GM19397 (cell line): ENCODE measurements at regions not wholly inside any gene's neighbourhood (a gene's known extent, or its start where the extent isn't known, plus 50 kb on each side); places are given as distances from the start of the nearest gene placed in this dataset.

Experiments used
- ATAC-seq: cut with Tn5 transposase; IDR thresholded peaks from one replicate; pipeline ENCODE4 v1.9.1; 2021; ENCODE audit warnings: mild to moderate bottlenecking, moderate library complexity; ENCODE audit not compliant: unreplicated experiment

DNA sequence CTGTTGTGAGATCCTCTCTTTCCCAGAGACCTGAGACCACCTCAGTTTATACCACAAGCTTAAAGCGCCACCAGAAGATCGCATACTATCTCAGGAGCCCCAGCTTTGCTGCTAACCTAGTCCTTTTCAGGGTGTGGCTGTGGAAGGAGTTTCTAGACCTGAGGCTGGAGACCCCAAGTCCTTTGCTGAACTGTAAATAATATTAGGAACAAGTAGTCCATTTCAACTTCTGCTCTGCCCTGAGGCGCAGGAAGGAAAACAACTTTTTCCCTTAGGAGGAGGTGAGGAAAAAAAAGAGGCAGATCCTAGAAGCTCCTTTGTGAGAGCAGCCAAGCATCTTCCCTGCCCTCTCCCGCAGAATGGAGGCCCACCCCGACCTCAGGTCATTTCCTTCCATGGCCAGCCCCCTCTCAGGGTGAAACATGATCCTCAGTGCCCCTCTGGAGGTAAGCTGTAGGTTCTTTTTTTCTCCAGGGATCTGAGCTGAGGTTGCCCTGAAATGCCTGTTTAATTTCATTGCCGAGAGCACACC lies 122.8 kb upstream of the LGALSL start:
- ATAC-seq = no peak

DNA sequence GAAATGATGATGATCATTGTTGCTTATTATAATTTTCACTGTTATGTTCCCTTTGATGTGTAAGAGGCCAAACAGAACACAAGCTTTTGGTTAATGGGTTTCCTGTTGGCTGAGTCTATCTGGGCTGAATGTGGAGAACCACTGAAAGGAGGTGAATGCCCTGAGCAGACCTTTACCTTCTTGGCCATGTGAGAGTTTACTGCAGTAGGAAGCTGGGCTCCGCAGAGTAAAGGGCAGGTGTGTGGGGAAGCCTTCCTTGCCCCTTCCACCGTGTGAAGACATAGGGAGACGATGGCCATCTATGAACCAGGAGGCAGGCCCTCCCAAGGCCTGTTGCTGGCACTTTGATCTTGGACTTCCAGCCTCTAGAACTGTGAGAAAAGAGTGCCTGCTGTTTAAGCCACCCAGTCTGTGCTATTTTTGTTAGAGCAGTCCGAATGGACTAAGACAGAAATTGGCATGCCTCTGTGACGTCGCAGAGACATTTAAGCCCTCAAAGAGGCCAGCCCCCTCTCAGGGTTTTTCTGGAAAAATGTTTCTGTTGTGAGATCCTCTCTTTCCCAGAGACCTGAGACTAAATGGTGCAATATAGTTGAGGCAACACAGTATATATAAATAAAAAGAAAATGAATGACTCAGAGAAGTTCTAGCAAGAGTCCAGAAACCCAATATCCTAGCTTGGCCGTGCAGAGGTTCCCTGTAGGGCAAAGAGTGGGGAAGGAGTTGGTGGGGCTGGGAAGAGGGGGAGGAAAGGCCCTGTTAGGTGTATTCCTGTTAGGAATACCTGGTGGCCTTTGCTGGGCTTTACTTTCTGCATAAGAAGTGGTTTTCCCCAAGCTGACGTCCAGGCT lies 121.9 kb upstream of the LGALSL start:
- ATAC-seq = no peak

DNA sequence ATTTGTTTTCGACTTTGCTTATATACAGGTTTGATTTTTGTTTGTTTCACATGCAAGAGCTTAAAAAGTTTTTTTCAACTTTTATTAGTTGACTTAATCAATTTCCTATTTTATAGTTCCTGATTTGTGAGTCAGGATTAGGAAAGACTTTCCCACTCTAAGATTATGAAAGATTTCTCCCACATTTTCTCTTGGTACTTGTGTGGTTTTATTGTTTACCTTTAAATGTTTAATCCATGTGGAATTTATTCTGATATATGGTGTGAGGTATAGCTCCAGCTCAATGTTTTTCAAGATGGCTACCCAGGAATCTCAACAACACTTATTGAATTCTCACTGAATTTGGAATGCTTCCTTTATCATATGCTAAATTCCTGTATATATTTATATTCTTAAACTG lies 117.8 kb upstream of the LGALSL start:
- ATAC-seq = no peak

DNA sequence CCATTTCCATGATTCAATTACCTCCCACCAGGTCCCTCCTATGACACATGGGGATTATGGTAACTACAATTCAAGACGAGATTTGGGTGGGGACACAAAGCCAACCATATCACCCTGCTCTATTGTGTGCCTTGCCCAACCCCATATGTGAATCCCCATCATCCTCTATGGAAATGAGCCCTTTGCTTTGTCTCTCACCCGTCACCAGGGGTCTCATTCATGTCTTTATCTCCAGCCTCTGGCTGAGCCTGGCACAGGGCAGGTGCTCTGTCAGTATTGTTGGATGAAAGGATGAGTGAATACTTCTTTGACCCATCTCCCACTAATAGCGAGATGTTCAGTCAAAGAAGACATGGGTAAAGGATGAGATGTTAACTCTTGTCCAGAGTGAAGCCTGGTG lies 116.6 kb upstream of the LGALSL start:
- no peak for ATAC-seq

DNA sequence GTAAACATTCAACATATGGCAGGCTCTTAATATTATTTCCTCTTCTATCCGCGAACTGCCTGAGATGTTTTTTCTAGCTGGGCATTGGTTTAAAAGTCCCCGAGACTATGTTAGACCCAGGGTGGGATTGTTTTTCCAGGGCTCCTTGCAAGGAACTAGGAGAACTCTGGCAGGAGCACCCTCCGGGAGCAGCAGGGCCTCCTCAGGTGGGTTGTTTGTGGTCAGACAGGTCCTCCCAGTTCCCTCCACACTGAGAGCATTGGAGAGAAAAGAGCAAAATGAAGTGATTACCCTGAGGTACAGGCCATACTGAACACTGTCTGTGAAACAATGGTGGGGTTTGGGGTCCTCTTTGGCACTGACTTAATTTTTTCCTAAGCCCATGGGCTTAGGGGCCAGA lies 115.9 kb upstream of the LGALSL start:
- no peak for ATAC-seq

DNA sequence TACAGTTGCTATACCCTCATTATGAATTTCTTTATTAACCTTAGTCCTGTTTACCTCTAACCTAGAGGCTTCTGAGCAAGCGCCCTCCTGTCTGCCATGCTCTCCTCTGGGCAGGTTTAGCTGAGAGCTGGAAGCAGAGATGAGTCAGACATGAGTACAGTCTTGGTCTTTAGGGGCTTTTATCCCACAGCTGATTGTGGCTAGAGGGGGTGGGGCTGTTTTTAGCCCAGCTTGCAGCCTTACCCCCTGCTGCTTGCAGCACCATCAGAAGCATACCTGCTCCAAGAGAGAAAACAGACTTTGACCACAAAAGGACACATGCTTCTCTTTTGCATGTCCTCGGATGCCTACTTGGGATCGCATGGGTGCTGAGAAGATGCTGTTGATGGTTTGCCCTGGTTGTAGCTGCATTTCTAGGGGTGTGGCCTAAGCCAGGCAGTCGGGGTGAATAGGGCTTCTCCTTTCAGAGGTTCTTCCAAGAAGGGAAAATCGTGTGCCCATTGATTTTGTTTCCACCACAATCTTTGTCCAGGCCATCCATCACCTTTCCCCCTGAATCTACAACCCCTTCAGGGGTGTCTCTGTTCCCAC lies 115.0 kb upstream of the LGALSL start:
- ATAC-seq = no peak

DNA sequence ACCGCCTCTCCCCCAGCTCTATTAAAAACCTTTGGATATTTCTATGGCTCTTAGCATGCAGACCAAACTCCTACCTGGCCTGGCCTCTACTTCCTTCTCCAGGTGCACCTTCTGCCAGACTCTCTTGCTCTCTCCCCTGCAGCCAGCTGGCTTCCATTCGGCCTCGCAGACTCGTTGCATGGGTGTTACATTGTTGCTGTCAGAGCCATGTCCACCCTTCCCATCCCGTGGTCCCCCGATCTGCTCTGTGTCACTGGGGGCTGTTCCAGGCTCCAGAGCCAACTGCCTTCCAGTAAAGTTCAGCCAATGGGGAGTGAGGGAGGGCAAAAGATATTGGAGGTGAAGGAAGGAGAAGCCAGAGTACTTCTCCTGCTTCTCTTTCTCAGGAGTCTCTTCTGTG lies 112.5 kb upstream of the LGALSL start:
- ATAC-seq = no peak

DNA sequence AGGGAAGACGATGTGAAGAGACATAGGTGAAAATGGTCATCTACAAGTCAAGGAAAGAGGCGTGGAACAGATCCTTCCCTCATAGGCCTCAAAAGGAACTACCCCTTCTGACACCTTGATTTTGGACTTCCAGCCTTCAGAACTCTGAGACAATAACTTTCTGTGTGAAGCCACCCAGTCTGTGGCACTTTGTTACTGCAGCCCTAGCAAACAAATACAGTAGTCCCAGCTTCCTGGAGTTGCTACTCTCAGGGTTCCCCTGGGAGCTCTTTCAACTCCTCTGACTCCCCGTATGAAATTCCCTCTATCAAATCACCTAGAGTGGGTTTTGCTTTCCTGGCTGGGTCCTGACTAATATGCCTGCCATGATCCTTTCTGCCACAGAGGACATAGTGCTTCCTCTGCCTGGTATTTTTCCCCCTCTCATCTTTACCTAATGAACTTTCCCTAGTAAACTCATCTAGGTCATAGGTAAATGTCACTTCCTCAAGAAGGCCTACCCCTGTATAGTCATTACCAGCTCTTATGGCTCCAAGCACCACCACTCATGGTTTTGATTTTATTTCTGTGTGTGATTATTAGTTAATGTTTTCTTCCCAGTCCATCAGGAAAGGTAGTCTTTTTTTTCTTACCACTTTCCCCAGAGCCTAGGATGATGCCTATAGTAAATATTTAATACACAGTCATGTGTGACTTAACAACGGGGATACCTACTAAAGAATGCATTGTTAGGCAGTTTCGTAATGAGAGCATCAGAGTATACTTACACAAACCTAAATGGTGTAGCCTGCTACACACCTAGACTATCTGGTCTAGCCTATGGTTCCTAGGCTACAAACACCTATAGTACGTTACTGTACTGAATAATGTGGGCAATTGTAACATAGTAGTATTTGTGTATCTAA lies 111.5 kb upstream of the LGALSL start:
- ATAC-seq = no peak

DNA sequence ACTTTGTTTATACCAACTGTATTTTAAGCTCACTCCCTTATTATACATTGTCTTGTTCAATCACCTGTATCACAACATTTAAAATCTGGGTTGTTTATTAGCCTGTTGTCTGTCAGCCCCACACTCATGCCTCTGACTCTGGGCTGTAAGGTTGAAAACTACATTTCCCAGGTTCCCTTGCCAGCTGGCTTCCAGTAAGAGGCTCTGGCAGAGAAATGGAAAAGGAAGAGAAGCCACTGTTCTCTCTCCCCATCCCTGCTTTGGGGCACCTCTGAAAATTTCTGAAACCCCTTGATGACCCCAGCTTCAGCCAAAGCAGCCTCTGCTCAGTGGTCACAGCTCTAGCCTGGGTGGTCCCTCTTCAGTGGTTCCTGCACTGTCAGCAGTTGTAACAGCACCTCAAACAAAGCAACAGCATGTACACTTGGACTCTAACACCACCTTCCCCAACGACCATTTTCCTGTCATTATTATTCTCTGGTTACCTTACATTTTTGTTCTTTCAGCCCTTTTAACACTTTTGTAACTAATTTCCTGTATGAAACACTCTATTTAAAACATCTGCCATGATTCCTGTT lies 108.9 kb upstream of the LGALSL start:
- no peak for ATAC-seq

DNA sequence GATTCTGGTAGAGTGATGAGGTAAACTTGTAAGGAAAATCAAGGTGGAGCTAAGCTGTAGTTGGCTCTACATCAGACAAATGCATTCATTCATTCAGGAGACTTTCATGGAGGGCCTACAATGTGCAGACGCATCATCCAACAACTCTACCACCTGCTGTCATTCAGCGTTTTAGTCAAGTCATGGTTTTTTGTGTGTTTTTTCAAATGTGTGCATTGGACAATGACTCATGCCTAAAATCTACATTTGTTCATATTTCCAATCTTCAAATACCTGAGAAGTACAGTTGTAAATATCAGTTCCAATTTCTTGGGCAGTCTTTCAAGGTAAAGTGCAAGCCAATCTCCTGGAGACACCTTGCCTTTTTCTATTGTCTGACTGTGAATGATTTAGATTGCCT lies 108.0 kb upstream of the LGALSL start:
- no peak for ATAC-seq

DNA sequence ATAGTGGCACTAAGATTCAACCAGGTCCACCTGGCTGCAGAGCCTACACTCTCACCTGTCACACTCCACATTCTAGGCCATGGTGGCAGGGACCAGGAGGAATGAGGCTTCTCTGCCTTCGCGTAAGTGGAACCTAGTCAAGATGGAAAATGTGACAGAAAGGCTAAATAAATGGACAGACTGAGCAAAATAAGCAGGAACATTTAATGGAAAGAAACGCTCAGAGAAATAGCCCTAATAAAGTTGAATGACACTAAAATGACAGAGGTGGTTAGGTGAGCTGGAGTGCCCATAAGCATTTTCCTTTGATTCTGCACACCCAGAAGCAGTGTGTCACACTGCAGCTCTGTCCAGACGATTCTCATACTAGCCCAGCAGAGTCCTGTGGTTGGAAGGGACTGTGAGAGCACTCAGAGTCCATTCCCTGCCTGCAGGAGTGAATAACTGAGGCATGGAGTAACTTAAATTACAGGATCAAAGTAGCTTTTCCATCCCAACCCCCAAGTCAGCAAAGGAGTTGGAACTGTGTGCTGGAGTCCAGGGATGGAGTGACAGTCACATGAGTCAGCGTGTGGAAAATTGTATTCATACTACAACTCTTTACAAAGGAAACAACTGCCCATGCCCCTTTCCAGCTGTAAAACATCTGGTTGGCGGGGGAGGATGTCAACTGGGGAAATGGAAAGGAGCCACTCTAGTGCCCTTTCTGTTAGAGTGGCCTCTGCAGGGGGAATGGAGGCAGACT lies 105.4 kb upstream of the LGALSL start:
- ATAC-seq = no peak

DNA sequence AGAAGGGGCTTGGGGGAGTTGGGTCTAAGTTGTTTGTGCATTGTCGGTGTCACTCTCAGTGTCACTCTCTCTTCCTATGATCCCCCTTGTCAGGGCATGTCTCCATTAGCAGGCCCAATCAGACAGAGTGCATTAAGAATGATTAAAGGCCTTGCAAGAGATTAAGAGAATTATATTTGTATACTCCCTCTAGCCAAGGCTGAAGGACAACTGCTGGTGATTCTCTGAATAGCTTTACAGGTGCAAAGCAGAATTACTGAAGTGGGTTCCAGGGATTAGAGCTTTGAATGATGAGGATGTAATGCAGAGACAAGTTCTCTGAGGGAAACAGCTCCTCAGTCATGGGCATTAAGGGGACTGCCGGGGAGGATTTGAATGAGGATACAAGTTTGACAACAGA lies 104.8 kb upstream of the LGALSL start:
- ATAC-seq = no peak

DNA sequence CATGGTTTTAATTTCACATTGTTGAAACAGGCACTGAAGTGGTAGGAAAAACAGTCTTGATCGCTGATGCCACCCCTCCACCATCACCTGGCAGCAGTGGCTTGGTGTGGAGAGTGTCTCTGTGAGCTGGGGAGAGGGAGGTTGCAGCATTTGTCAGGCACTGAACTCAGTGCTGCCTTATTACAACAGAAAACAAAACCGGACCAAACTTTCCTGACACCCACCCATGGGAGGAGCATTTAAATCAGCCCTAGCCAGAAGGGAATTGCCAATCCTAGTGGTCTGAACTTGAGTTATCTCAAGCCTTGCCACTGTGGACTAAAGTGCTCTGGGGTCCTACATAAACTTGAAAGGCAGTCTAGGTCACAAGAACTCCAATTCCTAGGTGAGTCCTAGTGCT lies 103.0 kb upstream of the LGALSL start:
- no peak for ATAC-seq

DNA sequence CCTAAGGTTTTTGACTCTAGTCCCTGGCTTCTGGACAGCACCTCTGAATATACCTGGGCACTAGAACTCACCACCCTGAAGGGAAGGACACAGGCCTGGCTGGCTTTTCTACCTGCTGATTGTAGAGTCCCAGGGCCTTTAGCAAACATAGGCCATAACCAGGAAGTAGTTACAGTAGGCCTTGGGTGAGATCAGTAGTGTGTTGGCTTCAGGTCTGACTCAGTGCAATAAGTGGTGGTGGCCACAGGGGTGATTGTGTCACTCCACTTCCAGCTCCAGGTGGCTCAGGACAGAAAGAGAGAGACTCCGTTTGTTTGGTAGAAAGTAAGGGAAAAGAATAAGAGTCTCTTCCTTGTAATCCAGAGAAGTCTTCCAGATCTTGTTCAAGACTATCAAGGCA lies 101.7 kb upstream of the LGALSL start:
- ATAC-seq = no peak

DNA sequence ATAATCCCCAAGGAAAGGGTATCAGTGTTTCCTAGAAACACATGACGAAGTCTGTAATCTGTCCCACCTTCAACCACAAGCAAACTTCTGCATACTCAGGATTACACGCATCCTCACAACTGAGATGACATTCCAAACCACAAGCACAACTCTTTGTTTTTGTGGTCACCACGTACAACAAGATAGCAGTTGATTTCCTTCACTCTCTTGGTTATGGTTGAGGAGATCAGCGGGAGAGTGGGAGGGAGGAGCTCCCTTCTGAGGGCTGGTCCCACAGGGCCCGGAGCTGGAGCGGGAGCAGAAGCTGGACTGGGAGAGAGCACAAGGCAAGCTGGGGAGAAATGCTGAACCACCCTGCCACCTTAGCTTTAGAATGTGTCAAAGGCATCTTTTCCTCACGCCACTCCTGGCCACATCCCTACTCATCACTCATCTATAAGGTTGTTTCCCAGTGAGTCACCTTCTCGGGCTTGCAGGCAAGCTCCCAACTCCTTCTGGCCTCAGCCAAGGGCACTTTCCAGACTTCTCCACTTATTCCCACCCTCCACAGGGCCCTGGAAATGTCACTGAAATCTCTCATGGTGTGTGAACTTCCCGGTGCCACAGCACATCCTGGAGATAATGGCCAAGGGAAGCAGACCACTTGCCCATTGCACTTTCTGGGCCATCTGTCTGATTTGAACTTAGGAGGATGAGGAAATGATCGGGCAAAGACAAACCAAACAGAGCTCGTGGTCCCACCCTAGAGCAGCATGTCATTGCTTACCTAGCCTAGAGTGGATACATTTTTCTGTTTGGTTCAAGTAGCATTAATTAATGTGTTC lies 98.9 kb upstream of the LGALSL start:
- no peak for ATAC-seq

DNA sequence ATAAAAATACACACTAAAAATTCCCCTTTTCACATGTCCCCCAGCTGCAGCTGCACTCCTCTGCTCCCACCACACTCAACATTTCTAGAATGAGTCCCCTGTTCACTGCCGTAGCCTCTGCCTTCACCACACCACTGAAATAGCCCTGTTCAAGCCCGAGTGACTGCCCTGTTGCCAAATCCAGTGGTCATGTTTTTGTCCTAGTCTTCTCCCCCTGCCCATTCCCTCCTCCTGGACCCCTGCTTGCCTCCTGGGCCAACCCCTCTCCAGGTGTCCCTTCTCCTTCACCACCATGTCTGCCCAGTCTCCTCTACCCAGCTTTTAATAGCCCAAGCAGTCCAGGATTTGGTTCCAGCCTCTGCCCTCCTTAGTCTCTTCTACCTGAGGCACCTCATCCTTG lies 97.1 kb upstream of the LGALSL start:
- ATAC-seq = no peak

DNA sequence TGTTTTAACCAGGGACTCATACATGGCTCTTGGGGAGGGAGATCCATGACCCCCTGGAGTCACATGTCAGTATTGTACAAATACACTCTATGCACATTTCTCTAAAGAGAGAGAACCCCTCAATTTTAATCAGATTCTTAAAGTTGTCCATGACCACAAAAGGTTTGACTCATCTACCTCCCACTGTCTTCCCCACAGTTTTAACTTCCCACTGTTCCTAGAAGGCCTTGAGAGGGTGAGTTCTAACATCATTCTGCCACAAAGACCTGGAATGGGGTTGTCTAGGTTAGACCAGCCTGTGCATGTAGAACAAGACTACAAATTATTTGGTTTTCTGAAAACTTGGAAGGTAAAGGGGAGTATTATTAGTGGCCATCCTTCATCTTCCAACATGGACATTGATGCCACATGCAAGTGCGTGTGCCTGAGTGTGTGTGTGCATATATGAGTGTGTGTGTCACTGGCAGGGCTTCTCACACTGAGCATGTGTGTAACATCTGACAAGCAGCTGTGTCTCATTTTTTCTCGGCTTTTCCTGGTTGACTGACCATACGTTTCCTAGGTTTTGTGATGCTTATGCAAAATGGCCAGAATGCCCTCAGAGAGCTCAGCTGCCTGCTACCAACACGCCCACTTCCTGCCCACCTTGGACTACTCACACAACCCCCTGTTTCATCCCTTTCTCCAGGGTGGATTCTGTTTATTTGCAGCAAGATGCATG lies 94.6 kb upstream of the LGALSL start:
- peak; percentile 67 for ATAC-seq

DNA sequence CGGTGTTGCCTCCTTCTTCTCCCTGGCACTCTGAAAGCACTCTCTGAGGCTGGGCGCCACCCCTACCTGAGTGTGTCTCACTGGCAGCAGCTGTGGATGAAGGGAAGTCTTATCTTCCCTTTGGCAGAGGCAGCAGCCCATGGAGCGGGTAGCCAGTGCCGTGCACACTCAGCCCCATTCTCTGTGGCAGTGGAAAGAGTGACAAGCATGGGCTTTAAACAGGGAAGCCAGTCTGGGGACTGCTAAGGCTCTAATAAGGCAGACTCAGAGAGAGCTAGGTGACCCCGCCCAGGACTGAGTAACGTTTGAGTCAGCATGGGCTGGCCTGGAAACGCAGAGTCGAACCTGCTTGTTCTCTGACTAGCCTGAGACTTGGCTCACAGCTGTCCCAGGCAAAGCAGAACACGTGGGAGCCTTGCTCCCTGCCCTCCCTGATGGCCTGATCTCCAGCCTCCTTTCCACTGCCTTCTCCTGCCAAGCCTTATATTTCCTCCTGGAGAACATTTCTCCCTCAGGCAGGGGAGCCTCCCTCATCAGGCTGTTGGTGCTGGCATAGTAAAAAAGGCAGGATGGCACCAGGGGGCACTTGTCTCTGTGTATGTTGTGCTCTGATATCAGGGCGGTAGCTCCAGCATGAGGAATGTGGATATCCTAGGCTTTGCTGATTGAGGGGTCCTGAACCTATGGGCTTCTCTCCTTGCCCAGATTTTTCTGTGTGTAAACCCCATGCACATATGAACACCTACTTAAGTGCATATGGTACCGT lies 93.9 kb upstream of the LGALSL start:
- peak; percentile 78 for ATAC-seq
